Stimulated activated CD8-positive, alpha-beta memory T cell treated with anti-CD3 and anti-CD28 coated beads, Interleukin-12 subunit alpha, Interleukin-12 subunit beta, amount 100 ng/mL, for 24 hours (primary cell): ENCODE measurements at regions not wholly inside any gene's neighbourhood (a gene's known extent, or its start where the extent isn't known, plus 50 kb on each side); places are given as distances from the start of the nearest gene placed in this dataset.

Source experiments
- DNase-seq: peaks from one replicate; pipeline ENCODE4 v3.0.0-alpha.2; 2020; ENCODE audit errors: extremely low read depth

- DNase-seq, result no peak
Measured at GRCh38 chr12:13595536-13596443, 385.6 kb downstream of the GRIN2B start.

GRCh38 chr12:13594731-13595514 lies 386.5 kb downstream of the GRIN2B start:
- no peak for DNase-seq

- no peak for DNase-seq
Measured at GRCh38 chr12:13592063-13592942, 389.1 kb downstream of the GRIN2B start.

GRCh38 chr12:13591488-13591887 lies 389.9 kb downstream of the GRIN2B start:
- no peak for DNase-seq

- DNase-seq, result no peak
Measured at GRCh38 chr12:13591059-13591458, 390.3 kb downstream of the GRIN2B start.

- no peak for DNase-seq
Measured at GRCh38 chr12:13588574-13588973, 392.0 kb downstream of the EMP1 start.

GRCh38 chr12:13587721-13588390 lies 391.3 kb downstream of the EMP1 start:
- no peak for DNase-seq

GRCh38 chr12:13586361-13586760 lies 389.8 kb downstream of the EMP1 start:
- DNase-seq, result no peak

- DNase-seq, result no peak
Measured at GRCh38 chr12:13584541-13584940, 388.0 kb downstream of the EMP1 start.

- no peak for DNase-seq
Measured at GRCh38 chr12:13583630-13584029, 387.1 kb downstream of the EMP1 start.

- no peak for DNase-seq
Measured at GRCh38 chr12:13582421-13582820, 385.9 kb downstream of the EMP1 start.

GRCh38 chr12:13581031-13581430 lies 384.5 kb downstream of the EMP1 start:
- DNase-seq, result no peak

- no peak for DNase-seq
Measured at GRCh38 chr12:13580206-13580605, 383.7 kb downstream of the EMP1 start.

- no peak for DNase-seq
Measured at GRCh38 chr12:13576935-13577500, 380.5 kb downstream of the EMP1 start.

GRCh38 chr12:13573698-13574321 lies 377.3 kb downstream of the EMP1 start:
- DNase-seq, result no peak

GRCh38 chr12:13571035-13571434 lies 374.5 kb downstream of the EMP1 start:
- no peak for DNase-seq

- no peak for DNase-seq
Measured at GRCh38 chr12:13570005-13570694, 373.6 kb downstream of the EMP1 start.

- DNase-seq, result no peak
Measured at GRCh38 chr12:13566292-13566691, 369.8 kb downstream of the EMP1 start.

- DNase-seq, result no peak
Measured at GRCh38 chr12:13564266-13564810, 367.8 kb downstream of the EMP1 start.

GRCh38 chr12:13563743-13564125 lies 367.2 kb downstream of the EMP1 start:
- DNase-seq, result no peak
